ENCODE measurements at regions not wholly inside any gene's neighbourhood (a gene's known extent, or its start where the extent isn't known, plus 50 kb on each side); places are given as distances from the start of the nearest gene placed in this dataset. TPM values are rescaled to one million over a fixed set of nuclear protein-coding genes. Genes with fewer than 3 reads are reported as not detected.

DNA sequence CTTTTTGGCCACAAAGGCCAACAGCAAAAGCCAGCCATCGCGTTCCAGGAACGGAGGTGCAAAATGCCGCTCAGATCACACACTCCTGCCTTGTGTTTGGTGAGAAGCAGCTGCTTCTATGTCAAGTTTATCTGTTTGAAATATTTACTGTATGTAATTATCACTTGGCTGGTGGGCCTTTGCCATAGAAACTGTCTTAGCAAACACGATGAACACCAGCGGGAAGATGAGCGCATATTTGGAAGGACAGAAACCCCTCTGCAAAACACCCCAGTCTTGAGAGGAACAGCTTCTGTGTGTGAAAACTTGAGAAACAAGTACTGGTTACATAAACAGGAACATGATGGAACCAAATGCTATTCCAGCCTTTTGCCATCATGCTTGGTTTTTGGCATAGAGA is 59.7 kb downstream of the SCG2 start:
- ChIA-PET CTCF (no interaction called here), POLR2A (no interaction called here)
- Histone ChIP-seq H3K36me3 (ENCODE audit: control insufficient read depth, insufficient read depth, low read length) (no peaks in the 10 kb centered on the region), H3K4me3 (ENCODE audit: low read depth, low read length) (no peak overlapping the region), H3K27me3 (ENCODE audit: control insufficient read depth, insufficient read depth, low read length) (no peaks in the 10 kb centered on the region)
- TF ChIP-seq, protein P1, sequence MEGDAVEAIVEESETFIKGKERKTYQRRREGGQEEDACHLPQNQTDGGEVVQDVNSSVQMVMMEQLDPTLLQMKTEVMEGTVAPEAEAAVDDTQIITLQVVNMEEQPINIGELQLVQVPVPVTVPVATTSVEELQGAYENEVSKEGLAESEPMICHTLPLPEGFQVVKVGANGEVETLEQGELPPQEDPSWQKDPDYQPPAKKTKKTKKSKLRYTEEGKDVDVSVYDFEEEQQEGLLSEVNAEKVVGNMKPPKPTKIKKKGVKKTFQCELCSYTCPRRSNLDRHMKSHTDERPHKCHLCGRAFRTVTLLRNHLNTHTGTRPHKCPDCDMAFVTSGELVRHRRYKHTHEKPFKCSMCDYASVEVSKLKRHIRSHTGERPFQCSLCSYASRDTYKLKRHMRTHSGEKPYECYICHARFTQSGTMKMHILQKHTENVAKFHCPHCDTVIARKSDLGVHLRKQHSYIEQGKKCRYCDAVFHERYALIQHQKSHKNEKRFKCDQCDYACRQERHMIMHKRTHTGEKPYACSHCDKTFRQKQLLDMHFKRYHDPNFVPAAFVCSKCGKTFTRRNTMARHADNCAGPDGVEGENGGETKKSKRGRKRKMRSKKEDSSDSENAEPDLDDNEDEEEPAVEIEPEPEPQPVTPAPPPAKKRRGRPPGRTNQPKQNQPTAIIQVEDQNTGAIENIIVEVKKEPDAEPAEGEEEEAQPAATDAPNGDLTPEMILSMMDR (IDR thresholded peaks at IDR 0.05; ENCODE audit: insufficient read depth, low read depth, low read length): no peak
- no peak for DNase-seq (ENCODE audit: low read depth)

DNA sequence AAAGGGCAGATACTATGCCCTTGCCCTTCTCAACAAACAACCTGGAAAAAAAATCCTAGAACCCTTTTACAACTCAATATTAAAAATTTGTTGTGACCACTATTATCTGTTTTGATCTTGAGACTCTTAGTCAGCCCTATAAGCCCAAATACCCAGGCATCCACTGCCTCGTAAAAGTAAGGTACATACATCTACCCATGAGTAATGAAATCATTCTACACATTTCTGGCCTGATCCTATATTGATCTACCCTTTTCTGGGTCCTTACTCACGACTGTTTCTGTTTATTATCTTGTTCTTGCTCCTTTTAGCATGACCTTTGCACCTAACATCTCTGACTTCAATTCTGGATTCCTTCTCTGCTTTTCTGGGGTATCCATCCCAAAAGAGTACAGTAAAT is 56.8 kb downstream of the SCG2 start:
- no peak for DNase-seq (ENCODE audit: low read depth)
- Histone ChIP-seq H3K36me3 (ENCODE audit: control insufficient read depth, insufficient read depth, low read length) (no peaks in the 10 kb centered on the region), H3K4me3 (ENCODE audit: low read depth, low read length) (no peak overlapping the region), H3K27me3 (ENCODE audit: control insufficient read depth, insufficient read depth, low read length) (no peaks in the 10 kb centered on the region)
- CTCF ChIA-PET: no interaction called here
- POLR2A ChIA-PET: no interaction called here
- TF ChIP-seq, protein P1 (IDR thresholded peaks at IDR 0.05; ENCODE audit: insufficient read depth, low read depth, low read length): no peak

DNA sequence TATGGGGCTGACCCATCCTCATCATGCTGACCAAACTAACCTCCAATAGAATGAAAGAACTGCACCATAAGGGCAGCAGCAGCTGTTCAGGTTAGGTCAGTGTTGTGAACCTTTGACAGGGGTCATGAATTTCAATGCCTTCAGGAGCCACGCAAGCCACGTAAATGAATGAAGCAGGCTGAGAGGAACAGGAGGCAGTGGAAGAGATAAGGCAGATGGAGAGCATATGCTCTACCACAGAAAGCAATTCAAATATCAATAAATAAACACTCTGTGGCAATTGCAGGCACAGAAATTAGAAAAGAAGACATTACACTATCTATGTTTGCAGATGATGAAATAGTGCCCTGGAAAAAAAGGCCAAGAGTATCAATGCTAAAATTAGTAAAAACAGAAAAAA is 56.3 kb downstream of the SCG2 start:
- CTCF ChIA-PET: no interaction called here
- TF ChIP-seq, protein P1 (IDR thresholded peaks at IDR 0.05; ENCODE audit: insufficient read depth, low read depth, low read length): no peak
- H3K4me3 ChIP-seq (ENCODE audit: low read depth, low read length): no peak overlapping the region

More for the DNA sequence above, 56.3 kb downstream of the SCG2 start:
- Histone ChIP-seq H3K36me3 (ENCODE audit: control insufficient read depth, insufficient read depth, low read length) (no peaks in the 10 kb centered on the region), H3K27me3 (ENCODE audit: control insufficient read depth, insufficient read depth, low read length) (no peaks in the 10 kb centered on the region)
- POLR2A ChIA-PET: no interaction called here
- DNase-seq (ENCODE audit: low read depth): no peak

Small RNA genes lying in the stretch of these regions (small RNA-seq; reads per million reads assigned to genes)
- gene HIGD1AP4 (ENCODE audit: insufficient read length, low read depth, low replicate concordance): not detected
- gene RN7SL807P (ENCODE audit: insufficient read length, low read depth, low replicate concordance): not detected
